ENCODE measurements at regions not wholly inside any gene's neighbourhood (a gene's known extent, or its start where the extent isn't known, plus 50 kb on each side); places are given as distances from the start of the nearest gene placed in this dataset.
A peak's percentile ranks its signal among the peaks of the same experiment; 100 is the strongest.

DNA sequence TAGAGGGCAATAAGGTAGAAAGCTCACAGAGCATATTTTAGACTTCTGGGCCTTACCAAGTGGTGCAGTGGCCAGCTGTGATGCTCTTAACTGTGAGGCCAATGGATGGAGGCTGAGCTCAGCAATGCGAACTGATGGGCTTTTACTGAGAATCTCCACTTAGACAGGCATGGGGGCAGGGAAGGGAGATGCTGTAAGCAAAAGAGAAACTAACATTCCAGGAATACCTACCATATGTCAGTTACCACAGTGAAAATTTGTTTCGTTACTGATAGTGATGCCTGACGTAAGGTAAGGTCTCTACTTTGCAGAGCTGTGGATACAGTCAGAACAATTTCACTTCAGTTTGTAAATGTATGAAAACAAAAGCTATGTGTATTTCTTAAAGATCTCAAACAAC, 250.6 kb upstream of the ZFHX3 start:
- ChIA-PET CTCF (ENCODE audit: partially characterized antibody) (interaction anchor here (0.6 kb wide), 2 partner anchors 389 to 735 kb away, joined by 3 read pairs; no protein-coding TSS in a partner anchor), POLR2A (ENCODE audit: partially characterized antibody) (no interaction called here)
- Histone ChIP-seq H3K4ac (replicated peaks; ENCODE audit: insufficient read length, low read depth, low read length) (no peak overlapping the region), H2BK5ac (ENCODE audit: low read depth, low read length) (no peak overlapping the region), H3K56ac (replicated peaks; ENCODE audit: insufficient read length, low read depth, low read length) (no peak overlapping the region), H3K4me3 (ENCODE audit: extremely low read depth in 1 of 4, insufficient read depth in 2 of 4, low read depth in 3 of 4, low read length in 4 of 4) (no peak overlapping the region), H4K5ac (ENCODE audit: insufficient read length, low read depth, low read length) (no peak overlapping the region), H3K4me1 (replicated peaks in 1 of 4; ENCODE audit: control insufficient read depth in 3 of 4, insufficient read depth in 4 of 4, low read length in 3 of 4) (peaks cover 0 to 7% (median 0%) of the 10 kb centered on the region in 4 experiments; a peak in 2 of 7 replicates), H4K20me1 (replicated peaks in 1 of 2; ENCODE audit: control insufficient read depth in 1 of 2, insufficient read depth in 2 of 2, low read length in 2 of 2) (no peaks in the 10 kb centered on the region), H3K36me3 (ENCODE audit: control insufficient read depth in 2 of 4, insufficient read depth in 4 of 4, low read length in 3 of 4) (no peaks in the 10 kb centered on the region), H2BK12ac (ENCODE audit: low read depth, low read length) (no peak overlapping the region), H3K79me2 (ENCODE audit: control insufficient read depth in 1 of 2, insufficient read depth in 2 of 2, low read length in 2 of 2) (no peaks in the 10 kb centered on the region), H4K91ac (replicated peaks; ENCODE audit: insufficient read length, low read length) (no peak overlapping the region), H3K79me1 (ENCODE audit: low read depth, low read length) (no peaks in the 10 kb centered on the region), H2BK120ac (replicated peaks; ENCODE audit: low read depth, low read length) (no peak overlapping the region), H2BK15ac (ENCODE audit: low read length) (no peak overlapping the region), H3K23me2 (ENCODE audit: low read depth, low read length) (no peaks in the 10 kb centered on the region), H3K18ac (ENCODE audit: extremely low read depth, low read length) (no peak overlapping the region), H3K27ac (ENCODE audit: low read depth, low read length) (no peak overlapping the region), H4K8ac (ENCODE audit: extremely low read depth, insufficient read depth, low read length) (no peak overlapping the region), H3K9ac (replicated peaks in 1 of 4; ENCODE audit: extremely low read depth in 1 of 4, low read depth in 3 of 4, low read length in 3 of 4) (no peak overlapping the region), H2BK20ac (ENCODE audit: low read length) (no peak overlapping the region), H3K27me3 (replicated peaks in 1 of 4; ENCODE audit: control insufficient read depth in 3 of 4, extremely low read depth in 1 of 4, insufficient read depth in 3 of 4, low read length in 3 of 4) (no peaks in the 10 kb centered on the region), H3K9me3 (ENCODE audit: insufficient read depth in 2 of 2, low read depth in 1 of 2, low read length in 1 of 2) (no peaks in the 10 kb centered on the region), H2AFZ (ENCODE audit: low read length) (no peak overlapping the region), H3K23ac (ENCODE audit: insufficient read length) (no peak overlapping the region), H3K14ac (ENCODE audit: insufficient read length) (no peak overlapping the region), H2AK5ac (ENCODE audit: low read depth, low read length) (no peak overlapping the region), H3K4me2 (ENCODE audit: insufficient read depth in 1 of 2, low read depth in 2 of 2, low read length in 2 of 2) (0 out of 4 replicates have a peak overlapping the region, but pooled peaks of 1 of the 2 experiments have one; percentile 4)
- FAIRE-seq (peak; percentile 72), DNase-seq (ENCODE audit: low read depth in 1 of 2, low spot score in 2 of 2) (no peak)
- 82% methylated on average over 3 of the region's 3 CpGs; no CpG with 5 or more reads in 1 of the 2 experiments for WGBS, 2 experiments (ENCODE audit: extremely low coverage in 1 of 2, insufficient coverage in 1 of 2, insufficient read length in 1 of 2, insufficient replicate concordance in 2 of 2, low coverage in 1 of 2, low lambda C conversion rate in 2 of 2, missing lambda C conversion rate in 1 of 2)
- TF ChIP-seq ASH2L (IDR thresholded peaks at IDR 0.05; ENCODE audit: low read length) = peak; percentile 19
- no peak for TF ChIP-seq KDM5A (IDR thresholded peaks at IDR 0.05; ENCODE audit: low read length)

All from H1 (cell line).